ENCODE measurements at regions not wholly inside any gene's neighbourhood (a gene's known extent, or its start where the extent isn't known, plus 50 kb on each side); places are given as distances from the start of the nearest gene placed in this dataset.
"Not testable (repeated sequence)": the region's sequence is repeated elsewhere in the genome, so short reads cannot be mapped to it uniquely, and the experiment has no call there.

DNA sequence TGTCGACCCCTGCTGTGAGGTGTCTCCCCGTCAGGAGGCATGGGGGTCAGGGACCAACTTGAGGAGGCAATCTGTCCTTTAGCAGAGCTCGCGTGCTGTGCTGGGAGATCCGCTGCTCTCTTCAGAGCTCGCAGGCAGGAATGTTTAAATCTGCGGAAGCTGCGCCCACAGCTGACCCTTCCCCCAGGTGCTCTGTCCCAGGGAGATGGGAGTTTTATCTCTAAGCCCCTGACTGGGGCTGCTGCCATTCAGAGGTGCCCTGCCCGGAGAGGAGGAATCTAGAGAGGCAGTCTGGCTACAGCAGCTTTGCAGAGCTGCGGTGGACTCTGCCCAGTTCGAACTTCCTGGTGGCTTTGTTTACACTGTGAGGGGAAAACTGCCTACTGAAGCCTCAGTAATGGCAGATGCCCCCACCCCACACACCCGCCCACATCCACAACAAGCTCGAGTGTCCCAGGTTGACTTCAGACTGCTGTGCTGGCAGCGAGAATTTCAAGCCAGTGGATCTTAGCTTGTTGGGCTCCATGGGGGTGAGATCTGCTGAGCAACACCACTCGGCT lies 133.1 kb downstream of the CENPC start:
- not testable (repeated sequence) for DNase-seq (ENCODE audit: low read depth in 2 of 2)

DNA sequence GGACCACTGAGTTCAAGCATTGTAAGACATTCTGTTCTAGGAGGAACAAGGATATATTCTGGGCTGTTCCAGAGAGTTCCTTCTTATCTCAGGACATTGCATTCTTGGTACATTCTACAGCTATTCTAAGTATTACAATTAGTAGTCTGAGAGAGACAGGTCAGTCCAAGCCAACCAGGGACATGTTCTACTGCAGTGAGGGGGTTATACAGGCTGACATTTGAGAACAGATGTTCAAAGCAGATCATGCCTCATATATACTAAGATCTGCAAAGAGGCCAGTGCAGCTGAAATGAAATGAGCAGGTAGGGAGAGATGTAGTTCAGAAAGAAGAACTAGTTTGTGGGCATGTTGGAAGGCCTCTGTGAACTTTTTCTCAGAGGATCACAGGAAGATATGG lies 142.0 kb downstream of the CENPC start:
- no peak for DNase-seq (ENCODE audit: low read depth in 2 of 2)

DNA sequence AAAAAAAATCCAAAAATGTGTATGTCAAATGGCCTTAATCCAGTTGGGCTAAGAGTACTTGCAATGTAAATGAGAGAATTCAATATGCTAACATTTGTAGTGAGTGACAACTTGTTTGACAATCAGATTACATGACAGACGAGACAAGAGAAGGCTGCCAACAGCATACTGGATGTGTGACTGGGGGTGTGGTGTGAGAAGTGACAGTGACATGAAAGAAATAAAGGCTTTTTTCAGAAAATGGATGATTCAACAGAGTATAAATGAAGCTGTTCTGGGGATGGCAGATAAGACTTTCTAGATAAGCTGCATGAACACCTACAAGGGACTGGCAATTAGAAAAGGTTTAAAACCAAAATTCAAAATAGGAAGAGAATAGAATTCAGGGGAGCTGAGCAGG lies 143.4 kb downstream of the CENPC start:
- DNase-seq (ENCODE audit: low read depth in 2 of 2): no peak

DNA sequence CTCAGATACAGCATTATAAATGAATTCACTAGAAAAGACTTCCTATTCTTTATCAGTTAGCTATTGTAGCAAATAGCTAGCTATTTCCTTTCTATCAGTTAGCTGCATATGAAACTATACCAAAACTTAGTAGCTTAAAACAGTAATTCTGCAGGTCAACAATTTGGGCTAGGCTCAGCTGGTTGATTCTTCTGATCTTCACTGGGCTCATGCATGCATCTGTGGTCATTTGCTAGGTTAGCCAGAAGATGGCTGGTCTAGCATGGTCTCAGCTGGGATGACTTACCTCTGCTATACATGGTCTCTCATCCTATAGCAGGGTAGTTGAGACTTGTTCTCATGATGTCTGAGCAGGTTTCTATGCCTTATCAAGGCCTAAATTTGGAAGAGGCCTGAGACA lies 147.4 kb downstream of the CENPC start:
- DNase-seq (ENCODE audit: low read depth in 2 of 2): no peak

DNA sequence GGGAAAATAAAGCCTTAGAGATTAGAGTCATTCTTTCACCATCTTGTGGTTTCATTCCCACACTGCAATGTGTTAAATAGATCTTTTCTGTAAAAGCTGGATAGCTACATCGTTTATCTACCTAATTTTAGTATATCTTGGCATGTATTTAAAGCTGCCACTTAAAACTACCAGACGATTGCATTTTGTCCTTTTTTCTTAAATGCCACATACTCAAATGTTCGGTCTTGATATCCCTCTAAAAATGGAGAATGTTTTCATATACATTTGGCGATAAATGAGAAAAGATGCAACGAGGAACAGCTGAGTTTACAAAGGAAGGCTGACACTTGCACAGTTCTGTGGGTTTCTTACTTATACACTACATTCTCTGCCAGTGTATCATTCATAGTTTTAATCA lies 148.3 kb downstream of the CENPC start:
- DNase-seq (ENCODE audit: low read depth in 2 of 2): no peak

DNA sequence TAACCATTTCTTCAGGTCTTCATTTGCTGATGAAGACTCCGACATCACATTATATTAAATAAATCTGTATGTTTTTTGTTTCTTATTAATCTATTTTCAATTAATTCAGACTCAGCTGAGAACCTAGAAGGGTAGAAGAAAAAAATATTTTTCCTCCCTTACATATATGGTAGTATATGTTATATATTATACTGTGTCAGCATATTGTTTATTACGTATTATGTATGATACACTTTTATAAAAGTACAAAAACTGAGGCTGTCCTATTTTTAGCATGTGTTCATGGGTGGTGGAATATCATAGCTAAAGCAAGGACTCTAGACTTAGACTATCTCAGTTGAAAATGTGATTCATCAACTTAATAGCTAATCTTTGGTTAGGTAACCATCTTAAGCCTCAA lies 149.3 kb downstream of the CENPC start:
- DNase-seq (ENCODE audit: low read depth in 2 of 2): no peak

DNA sequence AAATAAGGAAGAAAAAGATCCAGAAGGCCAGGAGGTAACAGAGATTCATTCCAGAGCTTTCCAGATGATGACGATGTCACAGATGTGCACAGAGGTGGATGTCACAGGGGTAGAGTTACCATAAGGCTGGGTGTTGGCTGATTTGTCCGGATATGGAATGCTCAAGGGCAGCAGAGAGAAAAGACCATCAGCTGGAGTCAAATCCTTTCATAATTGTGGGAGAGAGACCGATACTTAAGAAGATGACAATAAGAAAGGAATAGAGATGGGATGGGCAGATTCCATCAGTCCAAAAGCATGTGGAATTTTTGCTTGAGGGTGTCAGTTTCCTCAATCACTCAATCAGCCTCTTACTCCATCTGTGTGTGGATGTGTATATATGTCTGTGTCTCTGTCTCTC lies 150.4 kb downstream of the CENPC start:
- no peak for DNase-seq (ENCODE audit: low read depth in 2 of 2)

DNA sequence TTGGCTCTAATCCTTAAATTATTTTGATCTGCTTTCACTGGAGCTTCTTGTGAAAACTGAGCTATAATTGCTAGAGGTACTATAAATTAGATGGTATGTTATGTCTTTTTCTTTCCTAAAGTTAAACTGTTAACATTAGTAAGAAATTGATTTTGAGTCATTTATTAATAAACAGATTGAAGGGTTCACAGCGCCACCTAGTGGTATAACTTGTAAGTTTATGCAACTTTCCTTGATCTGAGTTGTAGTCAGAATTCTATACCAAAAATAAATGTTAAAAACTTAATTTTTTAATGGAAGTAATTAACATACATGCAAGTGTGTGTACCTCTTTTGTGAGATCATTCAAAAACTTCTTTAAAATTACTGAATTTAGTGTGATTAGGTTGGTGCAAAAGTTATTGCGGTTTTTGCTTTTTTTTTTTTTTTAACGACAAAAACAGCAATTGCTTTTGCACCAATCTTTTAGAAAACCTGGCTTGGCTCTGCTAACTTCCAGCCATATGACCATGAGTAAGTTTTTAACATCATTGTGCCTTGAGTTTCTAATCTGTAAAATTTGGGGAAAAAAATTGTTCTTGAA lies 151.5 kb downstream of the CENPC start:
- no peak for DNase-seq (ENCODE audit: low read depth in 2 of 2)

DNA sequence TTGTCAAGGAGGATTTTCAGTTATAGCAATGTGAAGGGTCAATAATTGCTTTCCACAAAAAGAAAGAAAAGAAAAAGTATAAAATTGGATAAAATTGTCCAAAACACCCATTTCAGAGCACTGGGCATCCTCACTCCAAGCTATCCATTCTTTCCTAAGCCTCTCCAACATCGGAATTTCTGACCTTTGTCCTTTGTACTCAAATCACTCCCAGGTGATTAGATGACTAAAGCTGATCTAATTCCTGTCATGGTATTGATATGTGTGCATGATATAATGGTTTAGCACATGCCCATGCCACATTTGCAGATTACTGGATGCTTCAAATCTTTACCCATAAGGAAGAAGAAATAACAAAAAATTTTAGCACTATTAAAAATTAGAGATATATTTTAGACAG lies 152.3 kb downstream of the CENPC start:
- DNase-seq (ENCODE audit: low read depth in 2 of 2): no peak

DNA sequence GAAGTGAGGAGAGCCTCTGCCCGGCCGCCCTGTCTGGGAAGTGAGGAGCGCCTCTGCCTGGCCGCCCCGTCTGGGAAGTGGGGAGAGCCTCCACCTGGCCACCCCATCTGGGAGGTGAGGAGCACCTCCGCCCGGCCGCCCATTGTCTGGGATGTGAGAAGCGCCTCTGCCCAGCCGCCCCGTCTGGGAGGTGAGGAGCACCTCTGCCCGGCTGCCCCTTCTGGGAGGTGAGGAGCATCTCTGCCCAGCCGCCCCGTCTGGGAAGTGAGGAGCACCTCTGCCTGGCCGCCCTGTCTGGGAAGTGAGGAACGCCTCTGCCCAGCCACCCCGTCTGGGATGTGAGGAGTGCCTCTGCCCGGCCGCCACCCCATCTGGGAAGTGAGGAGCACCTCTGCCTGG lies 163.9 kb downstream of the CENPC start:
- not testable (repeated sequence) for DNase-seq (ENCODE audit: low read depth in 2 of 2)

DNA sequence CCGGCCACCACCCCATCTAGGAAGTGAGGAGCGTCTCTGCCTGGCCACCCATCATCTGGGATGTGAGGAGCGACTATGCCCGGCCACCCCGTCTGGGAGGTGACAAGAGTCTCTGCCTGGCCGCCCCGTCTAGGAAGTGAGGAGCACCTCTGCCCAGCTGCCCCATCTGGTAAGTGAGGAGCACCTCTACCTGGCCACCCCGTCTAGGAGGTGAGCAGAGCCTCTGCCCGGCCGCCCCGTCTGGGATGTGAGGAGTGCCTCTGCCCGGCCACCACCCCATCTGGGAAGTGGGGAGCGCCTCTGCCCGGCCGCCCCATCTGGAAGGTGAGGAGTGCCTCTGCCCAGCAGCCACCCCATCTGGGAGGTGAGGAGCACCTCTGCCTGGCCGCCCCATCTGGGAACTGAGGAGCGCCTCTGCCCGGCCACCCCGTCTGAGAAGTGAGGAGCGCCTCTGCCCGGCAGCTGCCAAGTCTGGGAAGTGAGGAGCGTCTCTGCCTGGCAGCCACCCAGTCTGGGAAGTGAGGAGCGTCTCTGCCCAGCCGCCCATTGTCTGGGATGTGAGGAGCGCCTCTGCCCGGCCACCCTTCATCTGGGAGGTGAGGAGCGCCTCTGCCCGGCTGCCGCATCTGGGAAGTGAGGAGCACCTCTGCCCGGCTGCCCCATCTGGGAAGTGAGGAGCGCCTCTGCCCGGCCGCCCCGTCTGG lies 164.4 kb downstream of the CENPC start:
- DNase-seq (ENCODE audit: low read depth in 2 of 2): not testable (repeated sequence)

DNA sequence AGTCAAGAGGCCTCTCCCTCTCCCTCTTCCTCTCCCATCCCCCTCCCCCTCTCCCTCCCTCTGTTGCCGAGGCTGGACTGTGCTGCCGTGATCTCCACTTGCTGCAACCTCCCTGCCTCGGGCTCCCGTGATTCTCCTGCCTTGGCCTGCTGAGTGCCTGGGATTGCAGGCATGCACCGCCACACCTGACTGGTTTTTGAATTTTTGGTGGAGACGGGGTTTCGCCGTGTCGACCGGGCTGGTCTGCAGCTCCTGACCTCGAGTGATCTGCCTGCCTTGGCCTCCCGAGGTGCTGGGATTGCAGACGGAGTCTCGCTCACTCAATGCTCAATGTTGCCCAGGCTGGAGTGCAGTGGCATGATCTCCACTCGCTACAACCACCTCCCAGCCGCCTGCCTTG lies 165.1 kb downstream of the CENPC start:
- no peak for DNase-seq (ENCODE audit: low read depth in 2 of 2)

DNA sequence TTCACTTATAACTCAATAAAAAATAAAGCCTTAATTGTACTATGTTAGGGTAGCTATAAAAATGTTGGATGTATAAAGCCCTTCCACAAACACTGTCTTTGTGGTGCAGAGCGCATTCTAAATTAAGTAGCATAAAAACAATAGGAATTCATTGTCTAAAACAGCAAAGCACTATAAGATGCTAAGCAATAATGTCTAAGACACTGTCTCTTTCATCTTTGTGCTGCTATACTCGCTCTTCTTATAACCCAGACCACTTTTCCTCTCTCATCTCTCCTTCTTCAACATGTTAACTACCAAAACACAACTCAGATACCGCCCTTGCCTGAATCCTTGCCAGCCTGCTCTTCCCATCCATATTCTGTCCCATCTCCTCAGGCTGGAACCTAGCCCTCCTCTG lies 170.0 kb downstream of the CENPC start:
- no peak for DNase-seq (ENCODE audit: low read depth in 2 of 2)

DNA sequence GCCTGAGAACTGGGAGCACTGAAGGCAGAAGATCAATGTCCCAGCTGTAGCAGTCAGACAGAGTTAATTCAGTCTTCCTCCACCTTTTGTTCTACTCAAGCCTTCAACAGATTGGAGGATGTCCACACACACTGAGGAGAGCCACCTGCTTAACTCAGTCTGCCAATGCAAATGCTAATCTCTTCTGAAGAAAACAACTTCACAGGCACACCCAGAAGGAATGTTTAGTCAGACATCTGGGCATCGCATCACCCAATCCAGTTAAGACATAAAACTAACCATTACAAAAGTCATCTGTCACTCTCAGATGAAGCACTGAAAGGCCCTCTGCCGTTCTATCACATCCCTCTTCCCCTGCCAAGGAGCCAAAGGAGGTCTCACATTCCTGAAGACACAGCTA lies 173.7 kb downstream of the CENPC start:
- DNase-seq (ENCODE audit: low read depth in 2 of 2): no peak

DNA sequence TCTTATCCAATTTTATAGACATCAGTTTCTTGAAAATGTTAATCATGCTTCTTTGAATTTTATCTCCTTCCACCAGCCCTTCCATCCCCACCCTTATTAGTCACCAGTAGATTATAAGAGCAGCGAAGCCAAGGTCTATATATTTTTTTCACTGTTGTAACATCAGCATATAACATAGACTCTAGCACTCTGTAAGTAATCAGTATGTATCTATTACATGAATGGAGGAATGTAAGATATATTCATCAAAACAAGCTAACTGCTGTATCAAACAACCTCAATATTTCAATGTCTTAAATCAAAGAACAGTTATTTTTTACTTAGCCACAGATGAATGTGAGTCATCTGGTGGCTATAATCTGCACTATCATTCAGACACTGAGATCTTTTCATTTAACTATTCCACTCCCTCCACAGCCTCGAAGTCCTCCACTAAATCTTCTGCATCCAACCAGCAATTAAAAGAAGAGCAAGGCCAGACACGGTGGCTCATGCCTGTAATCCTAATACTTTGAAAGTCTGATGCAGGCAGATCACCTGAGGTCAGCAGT lies 178.9 kb downstream of the CENPC start:
- no peak for DNase-seq (ENCODE audit: low read depth in 2 of 2)

DNA sequence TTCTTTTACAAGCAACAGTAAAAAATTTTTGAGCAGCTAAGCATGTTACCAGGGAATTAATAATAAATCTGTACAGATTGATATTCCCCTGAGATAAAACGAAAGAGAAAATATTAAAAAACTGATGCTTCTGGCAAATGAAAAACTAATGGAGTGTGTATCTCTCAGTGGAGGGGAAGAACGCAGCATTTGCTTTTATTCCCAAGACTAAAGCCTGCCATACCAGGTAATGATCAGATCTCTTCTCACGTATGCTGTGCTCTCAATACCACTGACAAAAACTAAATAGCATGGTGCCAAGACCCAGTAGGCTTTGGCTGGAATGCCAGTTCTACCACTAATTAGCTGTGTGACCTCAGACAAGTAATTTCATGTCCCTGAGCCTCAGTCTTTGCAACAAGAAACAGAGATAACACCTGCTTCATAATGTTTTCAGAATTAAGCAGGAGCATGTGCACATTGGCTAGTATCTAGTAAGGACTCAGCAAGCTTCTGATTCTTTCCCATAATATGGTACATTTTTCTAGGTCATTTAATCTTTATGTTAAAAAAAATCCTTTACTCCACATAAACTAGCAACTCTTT lies 179.6 kb downstream of the CENPC start:
- no peak for DNase-seq (ENCODE audit: low read depth in 2 of 2)

DNA sequence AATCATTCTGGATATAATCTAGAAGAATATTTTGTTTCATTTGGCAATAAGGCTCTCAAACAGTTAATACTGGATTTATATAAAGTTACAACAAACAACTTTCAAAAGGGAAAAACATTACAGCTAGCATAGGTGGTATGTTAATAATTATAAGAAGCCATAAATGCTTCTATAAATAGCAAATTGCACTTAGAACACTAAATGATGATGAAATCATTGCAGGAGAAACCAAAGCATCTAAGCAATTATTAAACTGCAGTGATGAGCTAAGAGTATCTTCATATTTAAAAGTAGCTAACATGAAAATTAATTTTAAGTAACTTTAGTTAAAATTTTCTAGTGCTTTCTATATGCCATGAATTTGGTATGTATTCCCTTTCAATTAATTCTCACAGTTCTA lies 189.5 kb downstream of the CENPC start:
- DNase-seq (ENCODE audit: low read depth in 2 of 2): no peak

DNA sequence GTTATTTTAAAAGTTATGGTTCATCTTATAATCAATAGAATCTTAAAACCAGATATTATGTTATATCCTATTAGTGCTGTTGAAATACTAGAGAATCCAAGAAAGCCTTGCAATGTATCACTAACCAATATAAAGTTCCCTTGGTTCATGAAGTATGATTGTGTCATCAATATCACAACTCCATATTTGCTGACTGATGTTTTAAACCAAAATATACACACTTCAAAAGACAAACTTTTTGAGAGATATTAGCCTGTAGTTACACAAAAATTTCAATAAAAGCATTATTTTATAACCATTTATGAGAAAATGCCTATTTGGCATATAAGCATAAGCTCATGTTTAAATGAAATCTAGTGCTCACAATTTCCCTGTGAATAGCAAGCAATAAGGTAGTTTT lies 198.6 kb downstream of the CENPC start:
- no peak for DNase-seq (ENCODE audit: low read depth in 2 of 2)

DNA sequence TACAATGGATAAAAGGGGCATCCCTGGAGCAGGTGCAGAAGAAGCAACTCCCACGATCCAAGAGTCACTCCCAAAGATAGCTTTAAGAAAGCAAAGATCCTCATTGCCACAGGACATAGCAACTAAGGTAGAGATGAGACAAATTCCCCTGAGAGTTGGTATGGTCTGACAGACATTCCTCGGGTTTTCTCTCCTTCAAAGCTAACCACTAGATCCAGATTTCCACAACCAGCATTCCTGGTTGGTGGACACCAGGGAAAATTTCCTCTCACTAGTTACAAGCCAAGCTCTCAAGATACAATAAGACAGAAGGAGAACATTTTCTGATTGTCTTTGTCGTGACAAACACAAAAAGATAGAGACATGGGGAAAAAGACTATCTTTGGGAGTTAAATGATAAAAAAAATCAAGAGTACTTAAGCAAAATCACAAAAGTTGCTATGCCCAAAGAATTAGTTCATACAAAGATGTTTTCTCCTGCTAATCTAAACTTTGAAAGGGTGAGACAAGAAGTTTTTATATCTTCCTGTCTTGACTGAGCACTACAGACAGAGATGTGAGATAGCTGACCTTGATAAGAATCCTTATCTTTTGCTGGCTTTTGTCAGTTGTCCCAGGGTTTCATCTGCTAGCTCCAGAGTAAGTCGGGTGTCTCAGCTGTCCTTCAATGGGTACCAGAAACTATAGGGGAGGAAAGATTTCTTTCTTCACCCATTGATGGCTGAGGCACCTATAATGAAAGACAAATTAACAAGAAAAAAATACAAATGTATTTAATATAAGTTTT lies 200.5 kb downstream of the CENPC start:
- no peak for DNase-seq (ENCODE audit: low read depth in 2 of 2)

DNA sequence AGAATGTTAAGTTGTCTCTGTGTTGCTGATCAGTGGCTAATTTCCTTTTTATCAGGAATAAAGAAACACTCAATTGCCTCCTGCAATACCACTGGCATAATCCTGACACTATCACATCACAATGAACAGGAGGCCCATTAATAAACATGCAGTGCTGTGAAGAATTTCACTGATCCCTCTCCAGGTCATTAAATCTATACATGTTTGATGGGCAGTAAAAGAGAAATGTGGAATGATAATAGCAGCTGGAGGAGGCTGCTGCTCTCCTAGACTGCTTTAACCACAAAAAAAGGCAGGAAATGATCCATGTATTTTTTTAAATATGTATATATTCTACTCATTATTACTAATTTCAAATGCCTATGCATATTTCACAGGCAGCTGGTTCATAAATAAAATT lies 202.1 kb downstream of the CENPC start:
- no peak for DNase-seq (ENCODE audit: low read depth in 2 of 2)

DNA sequence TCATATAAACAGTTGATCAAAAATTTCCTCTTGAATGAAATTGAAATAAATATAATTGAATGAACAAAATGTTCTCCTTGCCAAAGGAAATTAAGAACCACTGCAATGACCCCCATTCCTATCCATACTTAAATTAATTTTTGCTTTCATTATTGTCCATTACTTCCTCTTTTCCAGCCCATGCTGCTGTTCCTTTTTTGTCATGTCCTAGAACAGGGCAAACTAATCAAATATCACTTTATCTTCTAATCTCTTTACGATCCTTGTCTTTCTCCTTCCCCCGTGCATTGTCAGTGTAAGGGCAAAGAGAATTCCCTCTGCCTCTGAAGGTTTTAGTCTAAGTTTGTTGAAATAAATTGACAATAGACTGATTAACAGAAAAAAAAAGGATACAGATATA lies 203.0 kb downstream of the CENPC start:
- no peak for DNase-seq (ENCODE audit: low read depth in 2 of 2)

DNA sequence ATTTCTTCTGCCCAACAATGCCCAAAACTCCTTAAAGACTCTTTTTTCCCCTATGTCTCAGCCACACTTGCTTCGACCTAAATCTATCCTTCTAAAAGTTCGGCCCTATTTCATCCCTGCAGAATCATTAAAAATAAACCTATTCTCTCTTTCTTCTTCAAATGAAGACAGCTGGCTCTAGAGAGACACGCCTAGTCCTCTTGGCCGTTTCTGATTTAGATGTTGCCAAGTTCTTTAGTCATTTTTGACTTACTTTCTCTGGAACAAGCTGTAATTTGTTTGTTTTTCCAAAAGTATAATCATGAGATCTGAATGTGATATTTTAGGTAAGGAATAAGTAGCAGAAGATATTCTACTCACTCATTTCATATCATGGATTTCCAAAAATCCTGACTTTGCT lies 211.6 kb downstream of the CENPC start:
- no peak for DNase-seq (ENCODE audit: low read depth in 2 of 2)

Data from stimulated activated CD8-positive, alpha-beta memory T cell treated with anti-CD3 and anti-CD28 coated beads, Interleukin-2, amount 100 ng/mL, for 48 hours (primary cell).